Sciatic nerve (tissue), 2 donors: ENCODE measurements at regions not wholly inside any gene's neighbourhood (a gene's known extent, or its start where the extent isn't known, plus 50 kb on each side); places are given as distances from the start of the nearest gene placed in this dataset.
"Not testable (repeated sequence)": the region's sequence is repeated elsewhere in the genome, so short reads cannot be mapped to it uniquely, and the experiment has no call there.

Experiments used
- ATAC-seq: fragments of 200-7000 bp; cut with Tn5 transposase; one replicate; pipeline ENCODE4 v1.9.1; 2020; ENCODE audit warnings: mild to moderate bottlenecking, moderate library complexity
- DNase-seq: peaks from one replicate; pipeline ENCODE4 v3.0.0-alpha.2; 2020; ENCODE audit warnings: low spot score
- intact Hi-C: fragments of 100-400 bp; cut with DNase I; formaldehyde crosslinking; loops from one replicate; pipeline ENCODE4 v1.14.2; 2022
- donor health status: DM: no; HTN: no; CAD: no.
- donor health status: DM: no; HTN: no; CAD: no.

DNA sequence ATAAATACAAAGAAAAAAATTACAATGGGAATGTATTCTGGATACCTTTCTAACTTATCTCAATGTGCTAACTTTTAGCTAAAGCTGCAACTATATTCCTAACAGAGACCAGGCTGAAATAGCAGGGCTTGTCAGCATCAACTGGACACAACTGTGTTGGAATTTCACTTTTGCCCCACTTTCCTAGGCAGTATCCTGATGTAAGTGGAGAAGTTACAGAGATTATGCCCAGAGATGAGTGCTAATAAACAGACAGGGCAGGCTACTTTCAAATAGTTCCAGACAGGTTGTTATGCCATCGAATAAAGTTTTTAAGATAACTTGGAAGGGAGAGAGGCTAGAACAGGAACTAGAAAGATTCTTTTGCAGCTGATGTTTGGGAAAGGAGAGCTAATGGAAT lies 201.9 kb downstream of the KCTD12 start:
- no peak for ATAC-seq
- intact Hi-C loops: no loop called here
- no peak for DNase-seq

DNA sequence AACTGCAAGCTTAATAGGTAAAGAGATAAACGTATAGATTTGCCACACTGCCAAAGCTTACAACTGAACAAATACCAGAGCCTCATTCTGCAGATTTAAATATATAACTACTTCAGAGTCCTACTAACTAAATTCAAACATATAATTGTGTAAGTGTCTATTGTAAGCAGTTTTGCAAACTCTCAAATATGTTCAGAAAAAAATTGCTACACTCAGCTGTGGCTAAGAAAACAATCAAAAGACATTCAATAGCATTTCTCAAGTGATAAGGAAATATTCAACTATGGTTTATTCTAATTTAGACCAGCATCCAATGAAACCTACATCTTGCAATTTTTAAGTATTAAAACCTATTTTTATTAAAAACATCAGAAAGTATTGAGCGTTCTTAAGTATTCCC lies 202.4 kb downstream of the KCTD12 start:
- intact Hi-C loops: no loop called here
- ATAC-seq (no peak), DNase-seq (no peak)

DNA sequence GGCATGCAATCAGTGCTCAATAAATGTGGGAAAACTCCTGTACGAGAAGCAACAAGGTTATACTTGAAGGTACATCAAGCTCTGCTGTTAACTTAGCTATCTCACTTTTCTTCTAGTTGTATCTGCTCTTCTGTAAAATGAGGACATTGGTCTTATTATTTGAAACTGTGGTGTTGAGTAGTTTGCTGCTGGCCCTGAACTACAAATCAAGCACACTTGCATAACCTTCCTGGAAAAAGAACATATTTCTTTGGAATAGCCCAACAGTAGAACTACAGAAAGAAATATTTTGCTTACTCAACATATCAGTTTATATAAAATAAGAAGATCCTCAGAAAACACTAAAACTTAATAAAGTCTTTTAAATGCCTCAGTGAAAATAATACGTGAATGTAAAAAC lies 203.0 kb downstream of the KCTD12 start:
- no peak for DNase-seq
- ATAC-seq: peak; percentile 80
- intact Hi-C loops: no loop called here

DNA sequence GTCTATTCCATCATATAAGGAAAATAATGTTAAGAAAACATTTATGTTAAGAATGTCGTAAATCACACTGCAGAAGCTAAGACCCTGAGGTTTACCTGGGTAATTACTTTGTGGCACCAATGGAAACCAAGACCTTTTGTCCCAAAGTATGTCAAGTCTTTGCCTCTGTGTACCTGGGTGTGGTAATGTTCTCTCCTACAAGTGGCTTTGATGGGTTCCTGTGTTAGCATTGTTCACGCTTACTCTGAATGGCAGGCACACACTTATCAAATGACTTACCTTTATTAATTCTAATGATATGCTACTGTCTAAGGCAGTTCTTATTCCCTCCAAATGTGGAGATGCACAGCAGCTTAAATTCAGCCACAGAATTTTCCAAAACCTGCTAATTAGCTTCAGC lies 206.1 kb downstream of the KCTD12 start:
- ATAC-seq: no peak
- no peak for DNase-seq
- intact Hi-C loops: no loop called here

DNA sequence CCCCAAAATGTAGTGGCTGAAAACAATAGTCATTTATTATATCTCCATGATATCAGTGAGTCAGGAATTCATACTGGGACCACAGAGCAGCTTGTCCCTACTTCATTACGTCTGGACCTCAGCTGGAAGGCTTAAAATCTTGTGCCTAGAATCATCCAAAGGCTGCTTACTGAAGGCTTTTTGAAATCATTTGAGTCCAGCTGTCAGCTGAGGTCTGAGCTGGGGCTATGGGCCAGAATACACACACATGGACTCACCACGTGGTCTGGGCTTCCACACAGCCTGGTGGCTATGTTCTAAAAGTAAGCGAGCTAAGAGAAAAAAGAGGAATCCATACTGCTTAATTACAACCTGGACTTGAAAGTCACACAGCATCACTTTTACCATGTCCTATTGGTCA lies 209.2 kb downstream of the KCTD12 start:
- intact Hi-C loops: no loop called here
- DNase-seq (peak; percentile 80), ATAC-seq (peak; percentile 98)

DNA sequence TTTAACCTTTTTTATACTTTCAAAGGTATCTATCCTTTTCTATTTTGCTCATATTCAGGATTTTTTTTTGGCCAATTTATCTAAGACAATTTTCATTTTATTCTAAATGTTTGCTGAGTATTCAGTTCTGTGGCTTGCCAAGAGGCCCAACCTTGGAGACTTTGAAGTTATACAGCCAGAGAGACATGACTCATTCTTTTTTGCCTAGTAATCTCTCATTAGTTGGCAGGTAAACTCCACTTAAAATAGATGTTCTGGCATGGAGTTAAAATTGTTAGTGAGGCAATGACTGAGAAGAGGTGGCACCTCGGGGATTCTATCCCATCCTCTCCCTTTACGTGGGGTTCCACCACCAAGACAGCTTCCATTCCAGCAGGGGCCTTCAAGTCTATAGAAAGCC lies 213.8 kb downstream of the KCTD12 start:
- DNase-seq (no peak), ATAC-seq (no peak)
- intact Hi-C loops: no loop called here

DNA sequence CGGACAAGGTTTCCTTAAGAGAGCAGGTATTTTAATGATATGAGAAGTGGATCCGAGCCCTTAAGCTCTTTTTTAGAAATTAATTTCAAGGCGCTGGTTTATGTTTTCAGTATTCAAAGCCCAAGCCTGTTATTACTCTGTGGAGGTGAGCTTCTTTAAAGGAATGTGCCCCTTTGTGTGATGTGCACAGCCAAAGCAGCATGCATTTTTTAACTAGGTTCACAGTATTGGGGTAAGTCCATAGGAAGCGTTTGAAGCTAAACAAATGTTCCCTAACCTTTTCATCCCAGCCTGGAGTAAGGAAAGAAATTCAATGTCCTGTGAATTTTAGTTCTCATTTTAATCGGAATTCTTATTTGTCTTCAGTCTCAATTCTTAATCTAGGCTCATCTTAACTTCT lies 217.5 kb downstream of the KCTD12 start:
- ATAC-seq (no peak), DNase-seq (no peak)
- intact Hi-C loops: no loop called here

DNA sequence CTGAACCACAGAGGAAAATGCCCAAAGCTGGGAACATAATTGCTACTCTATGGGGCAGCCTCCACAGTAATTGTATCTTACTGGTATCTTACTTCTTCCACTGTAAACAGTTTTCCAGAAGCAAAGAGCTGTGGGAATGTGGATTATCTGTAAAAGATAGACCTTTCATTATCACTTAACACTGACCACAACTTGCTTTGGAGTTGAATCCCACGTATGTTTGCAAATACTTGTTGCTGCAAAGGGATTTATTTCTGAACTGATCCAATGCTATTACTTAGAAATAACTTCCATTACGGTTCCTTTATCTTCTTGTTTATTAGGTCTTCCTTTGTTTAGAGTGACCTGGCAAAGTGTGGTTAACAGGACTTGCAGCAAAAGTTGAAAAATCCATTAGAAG lies 218.1 kb downstream of the KCTD12 start:
- intact Hi-C loops: no loop called here
- DNase-seq (no peak), ATAC-seq (no peak)

DNA sequence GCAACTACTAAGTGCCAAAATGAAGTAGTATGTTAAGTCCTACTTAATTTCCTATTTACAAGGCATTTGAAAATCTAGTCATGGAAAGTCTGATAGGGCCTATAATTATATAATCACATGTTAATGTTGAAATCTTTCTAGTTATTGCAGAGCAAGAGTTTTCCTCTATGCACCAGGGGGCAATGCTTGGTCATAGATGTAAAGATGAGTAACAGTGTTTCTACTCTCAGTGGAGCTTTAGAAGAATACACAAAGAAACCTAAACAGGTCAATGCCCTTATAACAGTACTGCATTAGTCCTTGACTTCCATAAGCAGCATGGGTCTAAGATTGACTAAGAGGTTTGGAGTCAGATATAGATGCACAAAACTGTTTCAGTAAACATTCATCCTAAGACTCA lies 218.7 kb downstream of the KCTD12 start:
- DNase-seq: no peak
- peak; percentile 85 for ATAC-seq
- intact Hi-C loops: no loop called here

DNA sequence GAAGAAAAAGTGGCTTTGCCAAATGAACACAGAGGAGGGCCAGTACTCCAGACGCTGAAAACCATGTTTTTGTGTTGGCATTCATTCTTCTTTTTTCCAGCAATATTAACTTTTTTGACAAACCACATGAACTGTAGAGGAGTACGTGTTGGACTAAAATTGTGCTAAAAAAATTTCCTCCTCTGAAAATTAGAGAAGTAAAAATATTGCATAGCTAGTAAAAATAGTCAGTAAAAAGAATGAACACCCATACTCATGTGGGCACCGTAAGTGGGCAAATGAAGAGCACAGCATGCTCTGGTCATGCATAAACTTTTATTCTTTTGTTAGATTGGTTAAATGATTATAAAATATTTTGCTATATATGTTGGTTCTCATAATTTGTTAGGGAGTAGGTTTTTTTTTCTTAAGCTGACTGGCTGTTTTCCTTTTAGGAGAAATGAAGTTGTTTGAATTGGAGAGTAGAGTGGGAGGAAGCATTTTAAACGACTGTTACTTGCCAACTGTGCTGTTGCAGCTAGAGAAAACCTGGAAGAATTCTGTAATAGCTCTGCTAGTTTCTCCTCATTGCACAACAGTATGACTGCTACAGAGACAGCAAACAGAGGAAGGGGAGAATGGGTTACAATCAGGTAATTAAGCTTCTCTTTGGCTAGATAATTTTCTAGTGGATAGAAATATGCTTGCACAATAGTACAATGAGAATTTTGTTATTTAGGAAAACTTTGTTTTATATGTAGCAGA lies 222.4 kb downstream of the KCTD12 start:
- intact Hi-C loops: no loop called here
- DNase-seq (no peak), ATAC-seq (peak; percentile 92)

DNA sequence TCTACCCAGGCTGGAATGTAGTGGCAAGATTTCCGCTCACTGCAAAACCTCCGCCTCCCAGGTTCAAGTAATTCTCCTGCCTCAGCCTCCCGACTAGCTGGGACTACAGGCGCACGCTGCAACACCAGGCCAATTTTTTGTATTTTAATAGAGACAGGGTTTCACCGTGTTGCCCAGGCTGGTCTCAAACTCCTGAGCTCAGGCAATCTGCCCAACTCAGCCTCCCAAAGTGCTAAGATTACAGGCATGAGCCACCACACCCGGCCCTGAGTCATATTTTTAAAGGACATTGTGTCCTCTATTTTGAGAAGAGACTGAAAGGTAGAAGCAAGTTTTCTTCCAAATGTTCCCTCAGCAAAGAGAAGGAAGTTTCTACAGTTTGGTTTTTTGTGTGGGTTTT lies 227.1 kb downstream of the KCTD12 start:
- DNase-seq, intact Hi-C loops, ATAC-seq: not testable (repeated sequence)

DNA sequence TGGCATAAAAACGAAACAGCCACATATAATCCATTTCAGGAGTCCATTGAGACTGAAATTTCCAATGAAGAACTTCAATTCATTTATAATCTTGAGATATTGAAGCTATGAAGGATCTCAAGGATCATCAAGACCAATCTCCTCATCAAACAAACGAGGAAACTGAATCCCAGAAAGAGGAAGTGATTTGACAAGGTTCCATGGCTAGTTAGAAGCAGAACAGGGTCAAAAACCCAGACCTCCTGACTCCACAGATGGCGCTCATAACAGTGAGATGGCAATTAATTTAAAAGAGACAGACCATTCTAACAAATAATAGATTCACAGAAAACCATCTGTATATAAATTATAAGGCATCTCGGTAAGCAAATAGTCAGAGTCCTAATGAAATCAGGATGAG lies 229.7 kb downstream of the KCTD12 start:
- ATAC-seq (no peak), DNase-seq (no peak)
- intact Hi-C loops: no loop called here

DNA sequence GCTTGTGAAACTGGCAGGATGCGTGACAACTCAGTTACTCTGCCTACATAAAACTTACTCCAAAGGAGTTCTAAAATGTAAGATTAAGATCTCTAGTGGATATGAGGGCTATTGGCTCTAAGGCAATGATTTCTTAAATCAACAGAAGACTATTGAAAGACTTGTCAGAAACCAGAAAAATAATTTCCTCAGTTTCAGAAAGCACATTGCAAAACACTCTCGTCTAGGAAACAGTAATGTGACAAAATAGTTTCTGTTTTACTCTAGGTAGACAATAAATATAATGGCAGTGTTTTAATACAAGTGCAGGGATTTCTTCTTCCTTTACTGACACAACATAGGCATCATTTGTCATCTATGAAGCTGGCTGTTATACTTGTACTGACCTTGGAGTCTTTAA lies 230.1 kb downstream of the KCTD12 start:
- intact Hi-C loops: no loop called here
- ATAC-seq (no peak), DNase-seq (no peak)

DNA sequence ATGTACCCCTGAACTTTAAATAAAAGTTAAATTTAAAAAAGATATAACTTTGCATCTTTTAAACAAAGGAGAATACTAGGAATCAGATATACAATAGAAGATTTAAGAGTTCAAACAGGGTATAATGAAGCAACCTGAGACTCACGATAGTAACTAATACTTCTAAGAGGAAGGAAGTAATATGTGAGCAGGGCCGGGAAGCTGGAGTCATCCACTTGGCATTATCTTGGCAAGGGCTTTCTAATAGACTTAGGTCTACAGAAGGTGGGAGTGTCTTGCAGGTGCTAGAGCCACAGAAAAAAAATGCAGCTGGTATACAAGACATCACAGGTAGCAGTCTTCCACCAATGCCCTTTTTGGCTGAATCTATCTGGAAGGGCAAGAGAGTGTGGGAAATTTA lies 231.9 kb downstream of the KCTD12 start:
- intact Hi-C loops: no loop called here
- ATAC-seq (no peak), DNase-seq (no peak)

DNA sequence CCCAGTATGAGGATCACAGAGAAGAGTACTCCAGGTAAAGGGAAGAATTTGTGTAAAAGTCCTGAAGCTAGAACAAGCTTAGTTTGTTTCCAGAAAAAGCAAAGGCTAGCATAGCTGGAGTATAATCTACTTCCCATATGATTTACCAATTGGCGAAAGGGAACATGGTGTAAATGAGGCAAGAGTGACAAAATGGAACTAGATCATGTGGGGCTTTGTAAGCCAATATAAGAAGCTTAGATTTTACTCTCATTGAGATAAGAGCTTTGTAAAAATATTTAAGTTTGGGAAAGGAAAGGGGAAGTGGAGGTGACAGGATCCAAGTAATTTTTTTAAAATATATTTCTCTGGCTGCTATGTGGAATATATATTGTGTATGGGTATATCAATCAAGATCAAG lies 234.9 kb downstream of the KCTD12 start:
- ATAC-seq (no peak), DNase-seq (no peak)
- intact Hi-C loops: no loop called here

DNA sequence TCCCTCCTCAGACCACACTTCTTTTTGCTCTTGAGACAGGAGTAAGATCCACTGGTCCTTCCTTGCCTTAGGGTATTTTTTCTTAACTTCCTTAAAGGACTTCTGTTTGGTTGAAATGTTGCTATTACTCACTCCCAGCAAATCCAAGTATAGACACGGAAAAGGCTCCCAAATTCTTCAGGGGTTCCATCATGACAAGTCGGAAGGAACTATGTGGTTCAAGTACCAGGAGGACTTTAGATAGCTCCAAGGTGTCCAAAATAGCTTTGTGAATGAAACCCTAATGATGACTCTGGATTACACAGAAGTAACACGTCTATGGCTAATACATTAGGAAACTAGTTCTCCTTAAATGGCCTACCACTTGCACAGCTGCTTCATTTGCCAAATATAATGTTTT lies 238.7 kb downstream of the KCTD12 start:
- intact Hi-C loops: no loop called here
- no peak for DNase-seq
- ATAC-seq: no peak

DNA sequence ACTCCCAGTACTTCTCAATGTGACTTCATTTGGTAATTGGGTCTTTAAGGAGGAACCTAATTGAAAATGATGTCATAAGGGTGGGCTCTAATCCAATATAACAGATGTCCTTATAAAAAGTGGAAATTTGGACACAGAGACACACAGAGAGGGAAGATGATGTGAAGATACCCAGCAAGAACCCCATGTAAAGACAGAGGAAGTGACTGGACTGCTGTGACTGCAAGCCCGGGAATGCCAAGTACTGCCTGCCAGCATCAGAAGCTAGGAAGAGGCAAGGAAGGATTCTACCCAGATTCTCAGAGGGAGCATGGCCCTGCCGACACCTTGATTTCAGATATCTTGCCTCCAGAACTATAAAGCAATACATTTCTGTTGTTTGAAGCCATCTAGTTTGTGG lies 239.3 kb downstream of the KCTD12 start:
- ATAC-seq (no peak), DNase-seq (no peak)
- intact Hi-C loops: no loop called here

DNA sequence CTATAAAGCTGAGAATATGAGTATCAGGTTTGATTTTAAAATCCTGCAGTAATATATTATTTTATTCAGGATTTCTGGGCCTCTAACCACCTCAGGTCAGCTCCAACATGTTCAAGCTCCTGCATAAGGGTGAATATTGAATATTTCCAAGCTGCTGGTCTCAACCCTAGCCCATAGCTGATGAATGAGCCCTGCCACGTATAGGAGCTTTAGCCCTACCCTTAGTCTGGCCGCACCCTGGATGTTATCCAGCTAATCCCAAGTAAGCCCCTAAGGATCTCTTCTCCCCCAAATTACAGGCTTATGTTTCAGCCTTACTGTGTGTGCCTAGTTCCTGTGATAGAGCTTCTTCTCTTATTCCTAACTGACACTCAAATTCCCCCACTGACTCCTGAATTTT lies 240.6 kb downstream of the KCTD12 start:
- no peak for ATAC-seq
- intact Hi-C loops: no loop called here
- no peak for DNase-seq

DNA sequence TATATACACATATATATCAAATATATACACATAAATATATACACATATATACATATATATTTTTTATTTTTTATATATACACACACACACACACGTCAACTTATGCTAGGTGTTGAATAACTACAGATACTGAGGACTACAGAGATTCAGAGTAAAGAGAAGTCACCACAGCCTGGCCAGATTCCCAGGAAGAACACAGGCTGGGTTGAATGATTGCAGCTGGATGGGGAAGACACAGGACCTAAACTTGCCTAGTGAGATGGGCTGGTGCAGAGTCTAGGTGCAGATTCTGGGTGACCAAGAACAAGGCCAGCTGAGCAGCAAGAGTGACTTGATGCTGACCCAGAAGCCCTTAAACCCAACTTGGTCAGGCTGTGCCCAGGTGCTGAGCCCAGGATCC lies 241.3 kb downstream of the KCTD12 start:
- DNase-seq: no peak
- intact Hi-C loops: no loop called here
- peak; percentile 17 for ATAC-seq

DNA sequence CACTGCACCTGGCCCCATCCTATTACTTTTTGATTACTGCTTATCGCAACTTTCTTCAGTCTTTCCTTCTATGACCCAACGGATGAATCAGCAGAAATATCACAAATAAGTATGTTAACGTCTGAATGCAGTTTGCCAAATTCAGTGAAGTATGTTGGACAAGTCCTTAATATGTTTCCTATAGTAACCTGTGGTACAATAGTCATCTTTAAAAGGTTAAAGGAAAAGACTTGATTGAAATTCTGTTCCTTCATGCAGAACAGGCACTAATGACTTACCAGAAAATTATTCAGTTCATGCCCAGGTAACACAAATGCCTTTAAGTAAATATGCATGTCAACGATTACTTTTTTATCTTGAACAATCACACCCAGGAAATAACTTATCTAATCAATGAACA lies 242.6 kb downstream of the KCTD12 start:
- intact Hi-C loops: no loop called here
- DNase-seq (no peak), ATAC-seq (no peak)

DNA sequence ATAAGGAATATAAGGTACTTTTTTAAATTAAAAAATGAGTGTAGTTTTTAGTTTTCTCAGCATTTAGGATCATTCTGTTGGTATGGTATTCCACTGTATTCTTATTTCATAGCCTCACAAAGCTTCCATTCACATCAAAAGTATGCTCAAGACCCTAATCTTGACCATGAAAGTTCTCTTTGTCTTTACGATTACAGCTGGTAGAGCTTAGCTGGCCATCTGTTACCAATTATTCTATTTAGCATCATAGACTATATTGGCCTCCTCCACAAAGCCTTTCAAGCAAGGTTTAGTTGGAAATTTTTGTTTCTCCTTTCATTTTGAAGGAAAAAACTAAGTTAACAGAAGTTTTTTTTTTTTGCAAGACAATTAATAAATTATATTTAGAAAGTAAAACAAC lies 245.1 kb downstream of the KCTD12 start:
- intact Hi-C loops: no loop called here
- no peak for DNase-seq
- peak; percentile 87 for ATAC-seq

DNA sequence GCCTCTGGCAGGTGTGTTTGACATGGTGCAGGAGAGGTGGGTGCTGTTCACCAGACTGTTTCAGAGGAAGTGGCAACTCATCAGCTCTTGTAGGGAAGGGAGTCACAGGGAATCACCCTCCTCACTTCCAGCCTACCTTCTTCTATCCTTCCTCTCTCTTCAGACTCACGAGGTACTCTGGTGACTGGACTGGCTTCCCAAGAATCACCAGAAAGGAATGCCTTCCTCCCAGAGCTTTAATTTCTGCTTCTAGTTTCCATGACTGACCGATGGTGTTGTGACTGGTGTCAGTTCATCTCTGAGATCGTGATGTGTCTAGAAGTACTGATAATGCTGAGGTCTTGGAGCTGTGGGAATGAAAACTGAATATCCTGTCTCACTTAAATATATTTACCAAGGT lies 247.3 kb downstream of the KCTD12 start:
- DNase-seq (no peak), ATAC-seq (no peak)
- intact Hi-C loops: no loop called here
